Mucosa of descending colon (tissue), 3 donors: ENCODE measurements at regions not wholly inside any gene's neighbourhood (a gene's known extent, or its start where the extent isn't known, plus 50 kb on each side); places are given as distances from the start of the nearest gene placed in this dataset.

Experiments
- ATAC-seq: fragments of 200-7000 bp; cut with Tn5 transposase; one replicate; pipeline ENCODE4 v1.9.1; 2020; ENCODE audit warnings: mild to moderate bottlenecking, moderate library complexity
- DNase-seq, 3 donors: peaks; one replicate each; pipeline ENCODE4 v3.0.0-alpha.2; 2020
- H3K36me3 ChIP-seq: fragments of 200-600 bp; one replicate; pipeline ENCODE4 v1.8.0; 2021; ENCODE audit warnings: low read depth, mild to moderate bottlenecking
- H3K4me1 ChIP-seq: fragments of 200-600 bp; one replicate; pipeline ENCODE4 v1.8.0; 2021; ENCODE audit warnings: low read depth, mild to moderate bottlenecking
- H3K4me3 ChIP-seq: fragments of 200-600 bp; one replicate; pipeline ENCODE4 v1.8.0; 2021; ENCODE audit warnings: mild to moderate bottlenecking
- H3K9me3 ChIP-seq: fragments of 200-600 bp; one replicate; pipeline ENCODE4 v1.8.0; 2021; ENCODE audit warnings: mild to moderate bottlenecking
- intact Hi-C, 2 donors: fragments of 100-400 bp; cut with DNase I in 1 of 2; cut with micrococcal nuclease in 1 of 2; formaldehyde crosslinking; loops; one replicate each; pipeline versions ENCODE4 v1.11.0 to v1.11.1; 2022; cut with DNase I, micrococcal nuclease
- TF ChIP-seq, protein P1 (sequence below): fragments of 200-600 bp; IDR thresholded peaks from one replicate; pipeline ENCODE4 v1.8.0; 2022; ENCODE audit warnings: antibody characterized with exemption, mild to moderate bottlenecking
- donor health status: DM: no; HTN: no; CAD: no; lungs with moderate emphysema.
- donor health status: DM: no; HTN: no; CAD: no.
- donor health status: DM: no; HTN: yes; CAD: no.

DNA sequence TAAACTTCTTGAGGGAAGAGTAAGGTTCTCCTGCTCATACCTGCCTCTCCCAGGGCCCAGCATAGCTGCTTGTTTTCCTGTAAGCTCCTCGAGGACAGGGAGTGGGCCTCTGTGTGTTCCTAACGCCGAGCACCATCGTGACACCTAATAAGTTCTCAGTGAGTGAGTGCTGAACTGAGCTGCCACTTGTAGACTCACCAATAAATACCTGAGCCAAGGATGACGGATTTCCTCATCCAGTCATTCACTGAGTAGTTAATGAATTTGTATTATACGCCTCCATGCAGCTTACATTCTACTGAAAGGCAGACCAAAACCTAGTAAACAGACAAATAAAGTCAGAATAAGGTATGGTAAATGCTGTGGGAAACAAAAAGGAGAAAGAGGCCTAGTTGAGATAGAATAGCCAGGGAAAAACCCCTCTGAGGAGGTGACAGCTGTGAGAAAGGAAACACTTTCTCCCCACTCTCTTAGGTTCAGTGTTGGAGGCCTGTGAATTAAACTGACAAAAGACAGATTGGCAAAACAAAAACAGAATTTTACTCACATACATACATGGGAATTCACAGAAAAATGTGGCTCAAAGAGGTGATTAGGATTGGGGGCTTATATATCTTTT lies 138.6 kb downstream of the B3GNT2 start:
- no peak for ATAC-seq
- Histone ChIP-seq H3K4me1 (no peaks in the 10 kb centered on the region), H3K4me3 (no peak overlapping the region), H3K9me3 (no peaks in the 10 kb centered on the region), H3K36me3 (no peaks in the 10 kb centered on the region)
- intact Hi-C loops, result no loop called here
- no peak for DNase-seq
- TF ChIP-seq, protein P1, sequence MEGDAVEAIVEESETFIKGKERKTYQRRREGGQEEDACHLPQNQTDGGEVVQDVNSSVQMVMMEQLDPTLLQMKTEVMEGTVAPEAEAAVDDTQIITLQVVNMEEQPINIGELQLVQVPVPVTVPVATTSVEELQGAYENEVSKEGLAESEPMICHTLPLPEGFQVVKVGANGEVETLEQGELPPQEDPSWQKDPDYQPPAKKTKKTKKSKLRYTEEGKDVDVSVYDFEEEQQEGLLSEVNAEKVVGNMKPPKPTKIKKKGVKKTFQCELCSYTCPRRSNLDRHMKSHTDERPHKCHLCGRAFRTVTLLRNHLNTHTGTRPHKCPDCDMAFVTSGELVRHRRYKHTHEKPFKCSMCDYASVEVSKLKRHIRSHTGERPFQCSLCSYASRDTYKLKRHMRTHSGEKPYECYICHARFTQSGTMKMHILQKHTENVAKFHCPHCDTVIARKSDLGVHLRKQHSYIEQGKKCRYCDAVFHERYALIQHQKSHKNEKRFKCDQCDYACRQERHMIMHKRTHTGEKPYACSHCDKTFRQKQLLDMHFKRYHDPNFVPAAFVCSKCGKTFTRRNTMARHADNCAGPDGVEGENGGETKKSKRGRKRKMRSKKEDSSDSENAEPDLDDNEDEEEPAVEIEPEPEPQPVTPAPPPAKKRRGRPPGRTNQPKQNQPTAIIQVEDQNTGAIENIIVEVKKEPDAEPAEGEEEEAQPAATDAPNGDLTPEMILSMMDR, result no peak

DNA sequence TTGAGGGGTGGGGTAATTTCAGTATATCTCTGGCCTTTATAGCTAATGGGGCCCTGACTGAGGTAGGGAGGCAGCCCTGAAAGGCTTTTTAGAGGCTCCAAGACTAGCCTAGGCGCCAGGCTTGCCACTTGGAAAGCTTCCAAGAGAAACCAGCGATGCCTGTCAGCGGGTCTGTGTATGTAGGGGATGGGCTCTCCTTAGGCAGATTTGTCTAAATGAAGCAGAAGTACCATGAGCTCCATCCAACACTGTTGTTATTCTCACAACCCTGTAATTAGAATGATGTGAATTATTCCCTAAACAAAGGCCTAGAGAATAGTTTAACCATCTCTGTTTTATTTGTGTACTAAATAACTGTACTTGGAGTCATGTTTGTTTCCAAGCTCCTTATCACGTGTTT lies 138.1 kb downstream of the B3GNT2 start:
- Histone ChIP-seq H3K9me3 (no peaks in the 10 kb centered on the region), H3K4me1 (no peaks in the 10 kb centered on the region), H3K4me3 (no peak overlapping the region), H3K36me3 (no peaks in the 10 kb centered on the region)
- TF ChIP-seq, protein P1, result no peak
- intact Hi-C loops, result no loop called here
- ATAC-seq, result no peak
- no peak for DNase-seq

DNA sequence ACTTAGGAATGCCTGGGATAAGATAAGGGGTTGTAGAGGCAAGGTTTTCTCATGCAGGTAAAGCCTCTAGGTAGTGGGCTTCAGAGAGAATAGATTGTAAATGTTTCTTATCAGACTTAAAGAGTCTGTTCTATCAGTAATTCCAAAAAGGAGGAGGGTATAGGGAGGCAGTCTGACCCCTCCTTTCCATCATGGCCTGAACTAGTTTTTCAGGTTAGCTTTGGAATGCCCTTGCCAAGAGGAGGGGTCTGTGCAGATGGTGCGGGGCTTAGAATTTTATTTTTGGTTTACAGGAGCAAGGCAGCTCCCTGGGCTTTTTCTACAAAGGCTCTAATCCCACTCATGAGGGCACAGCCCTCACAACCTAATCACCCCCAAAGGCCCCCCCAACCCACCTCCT lies 135.0 kb downstream of the B3GNT2 start:
- DNase-seq, result no peak
- Histone ChIP-seq H3K4me3 (no peak overlapping the region), H3K36me3 (no peaks in the 10 kb centered on the region), H3K9me3 (peaks cover under 1% of the 10 kb centered on the region), H3K4me1 (no peaks in the 10 kb centered on the region)
- intact Hi-C loops, result no loop called here
- TF ChIP-seq, protein P1, result no peak
- ATAC-seq, result no peak

DNA sequence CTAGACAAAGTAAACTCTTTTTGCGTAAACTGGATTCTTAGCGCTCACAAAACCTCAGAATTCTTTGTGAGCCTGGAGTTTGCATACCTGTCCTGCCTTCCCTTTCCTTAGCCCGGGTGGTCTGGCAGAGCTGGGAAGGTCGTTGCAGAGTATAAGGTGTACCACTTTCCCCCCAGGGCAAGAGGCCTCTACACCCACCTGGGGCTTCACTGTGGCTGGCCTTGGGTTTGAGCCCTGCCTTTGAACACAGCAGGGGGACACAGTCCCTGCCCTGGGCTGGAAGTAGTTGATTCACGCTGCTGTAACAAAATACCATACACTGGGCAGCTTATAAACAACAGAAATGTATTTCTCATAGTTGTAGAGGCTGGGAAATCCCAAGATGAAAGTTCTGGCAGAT lies 133.9 kb downstream of the B3GNT2 start:
- no peaks in the 10 kb centered on the region for H3K36me3 ChIP-seq
- no peaks in the 10 kb centered on the region for H3K4me1 ChIP-seq
- TF ChIP-seq, protein P1, result no peak
- peaks cover 9% of the 10 kb centered on the region for H3K9me3 ChIP-seq
- no peak overlapping the region for H3K4me3 ChIP-seq
- DNase-seq, result no peak
- intact Hi-C loops, result no loop called here
- no peak for ATAC-seq

DNA sequence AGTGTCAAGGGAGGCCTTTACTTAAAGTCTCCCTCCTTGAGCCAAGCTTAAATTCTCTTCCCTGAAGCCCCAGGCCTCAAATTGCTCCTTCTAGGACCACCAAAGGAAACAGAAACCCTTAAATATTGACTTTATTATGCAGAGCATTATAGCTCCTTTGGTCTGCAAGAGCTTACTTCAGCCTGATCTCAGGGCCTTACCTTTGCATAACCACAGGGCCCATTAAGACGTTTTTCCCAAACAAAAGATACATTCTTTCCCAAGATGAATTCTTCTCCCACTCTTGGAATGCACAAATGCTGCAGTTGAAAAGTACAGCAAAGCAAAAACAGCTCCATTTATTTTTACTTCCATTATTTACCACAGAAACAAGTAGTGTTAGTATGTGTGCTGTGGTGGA lies 130.8 kb downstream of the B3GNT2 start:
- no peak for ATAC-seq
- TF ChIP-seq, protein P1, result no peak

GRCh38 chr2:62325398-62325797 lies 129.5 kb downstream of the B3GNT2 start:
- Histone ChIP-seq H3K36me3 (no peaks in the 10 kb centered on the region), H3K4me3 (no peak overlapping the region), H3K9me3 (peaks cover 11% of the 10 kb centered on the region), H3K4me1 (no peaks in the 10 kb centered on the region)
- ATAC-seq (no peak), DNase-seq (no peak)
- TF ChIP-seq, protein P1, result no peak
- intact Hi-C loops, result no loop called here

More for the DNA sequence above, 130.8 kb downstream of the B3GNT2 start:
- Histone ChIP-seq H3K4me1 (no peaks in the 10 kb centered on the region), H3K36me3 (no peaks in the 10 kb centered on the region), H3K4me3 (no peak overlapping the region), H3K9me3 (peaks cover 11% of the 10 kb centered on the region)
- no peak for DNase-seq
- intact Hi-C loops, result no loop called here
